ENCODE measurements at regions not wholly inside any gene's neighbourhood (a gene's known extent, or its start where the extent isn't known, plus 50 kb on each side); places are given as distances from the start of the nearest gene placed in this dataset.

DNA sequence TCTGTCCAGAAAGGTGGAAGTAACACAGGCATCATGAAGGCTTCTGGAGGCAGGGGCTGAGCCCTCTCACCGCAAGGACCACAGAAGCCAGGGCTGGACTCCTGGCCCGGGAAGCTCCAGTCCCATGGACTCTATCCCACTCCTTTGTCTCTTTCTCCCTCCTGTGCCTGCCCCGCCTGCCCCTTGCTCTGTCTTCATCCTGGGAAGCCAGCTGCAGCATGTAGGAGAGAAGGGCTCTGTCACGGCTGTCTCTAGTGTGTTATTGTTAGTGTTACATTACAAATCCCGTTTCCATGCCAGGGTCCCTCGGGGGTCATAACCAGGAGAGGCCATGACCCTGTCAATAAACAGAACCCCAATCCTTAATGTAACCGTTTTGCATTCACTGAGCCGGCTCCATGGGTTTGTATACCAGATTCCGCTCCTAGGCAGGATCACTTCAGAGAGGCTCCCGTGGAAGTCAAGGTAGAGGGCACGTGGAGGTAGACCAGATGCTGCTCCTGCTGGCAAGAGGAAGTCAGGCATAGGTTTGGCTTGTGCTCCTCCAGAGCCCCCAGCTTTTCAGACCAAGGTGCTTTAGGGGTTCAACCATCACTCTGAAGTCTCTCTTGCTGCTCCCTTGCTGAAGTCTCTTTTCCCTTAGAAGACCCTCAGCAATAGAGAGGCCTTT is 293.2 kb downstream of the ETS1 start:
- H3K4me3 Mint-ChIP-seq, result no peak overlapping the region
- peak overlapping the region; percentile 96 for H3K27ac Mint-ChIP-seq
- H3K36me3 Mint-ChIP-seq (ENCODE audit: low read depth), result peaks cover 6% of the 10 kb centered on the region
- intact Hi-C loops (cut with micrococcal nuclease), result no loop called here
- CTCF ChIA-PET, result interaction anchor here (0.6 to 1.5 kb wide), 6 partner anchors 129 to 338 kb away, joined by 3 to 5 read pairs (median 3); no protein-coding TSS in a partner anchor
- DNase-seq, result peak; percentile 44
- no peaks in the 10 kb centered on the region for H3K27me3 Mint-ChIP-seq (ENCODE audit: low read depth)
- H3K9me3 Mint-ChIP-seq, result no peaks in the 10 kb centered on the region
- H3K4me1 Mint-ChIP-seq (ENCODE audit: low read depth), result peaks cover 96% of the 10 kb centered on the region

GRCh38 chr11:128291835-128292234 is 295.5 kb downstream of the ETS1 start:
- H3K9me3 Mint-ChIP-seq, result no peaks in the 10 kb centered on the region
- peaks cover 96% of the 10 kb centered on the region for H3K4me1 Mint-ChIP-seq (ENCODE audit: low read depth)
- H3K27me3 Mint-ChIP-seq (ENCODE audit: low read depth), result no peaks in the 10 kb centered on the region
- H3K27ac Mint-ChIP-seq, result peak overlapping the region; percentile 96
- intact Hi-C loops (cut with micrococcal nuclease), result loop anchor here (2.0 kb wide), 1 partner anchor 119 kb away; no protein-coding TSS in a partner anchor
- CTCF ChIA-PET, result interaction anchor here (0.6 to 9.1 kb wide), 8 partner anchors 10 to 339 kb away, joined by 4 to 133 read pairs (median 14); no protein-coding TSS in a partner anchor
- peak; percentile 69 for DNase-seq
- H3K36me3 Mint-ChIP-seq (ENCODE audit: low read depth), result peaks cover 6% of the 10 kb centered on the region
- H3K4me3 Mint-ChIP-seq, result peak overlapping the region; percentile 87

DNA sequence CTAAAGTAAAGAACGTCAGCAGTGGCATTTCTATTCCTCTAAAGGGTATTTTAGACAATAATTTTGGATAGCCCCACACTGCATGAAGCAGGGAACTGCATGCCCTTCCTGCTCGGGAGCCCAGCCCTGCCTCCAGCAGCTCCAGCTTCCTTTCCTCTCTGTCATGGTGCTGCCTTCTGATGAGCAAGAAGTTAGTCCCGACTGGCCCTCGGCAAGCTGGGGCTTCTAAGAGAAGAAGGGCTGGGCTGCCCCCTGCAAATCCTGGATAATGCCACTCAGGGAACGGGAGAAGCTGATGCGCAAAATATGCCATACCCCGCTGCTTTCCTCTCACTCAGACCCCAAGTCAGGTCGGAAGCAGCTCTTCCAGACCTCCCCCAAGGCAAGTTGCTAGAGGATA is 296.4 kb downstream of the ETS1 start:
- Mint-ChIP-seq H3K9me3 (no peaks in the 10 kb centered on the region), H3K27ac (peak overlapping the region; percentile 96), H3K4me3 (peak overlapping the region; percentile 87), H3K36me3 (ENCODE audit: low read depth) (peaks cover 6% of the 10 kb centered on the region), H3K27me3 (ENCODE audit: low read depth) (no peaks in the 10 kb centered on the region), H3K4me1 (ENCODE audit: low read depth) (peaks cover 97% of the 10 kb centered on the region)
- no peak for DNase-seq
- CTCF ChIA-PET, result interaction anchor here (0.5 to 9.1 kb wide), 34 partner anchors 11 to 340 kb away, joined by 3 to 133 read pairs (median 5); no protein-coding TSS in a partner anchor
- intact Hi-C loops (cut with micrococcal nuclease), result loop anchor here (2.0 kb wide), 1 partner anchor 118 kb away; no protein-coding TSS in a partner anchor

DNA sequence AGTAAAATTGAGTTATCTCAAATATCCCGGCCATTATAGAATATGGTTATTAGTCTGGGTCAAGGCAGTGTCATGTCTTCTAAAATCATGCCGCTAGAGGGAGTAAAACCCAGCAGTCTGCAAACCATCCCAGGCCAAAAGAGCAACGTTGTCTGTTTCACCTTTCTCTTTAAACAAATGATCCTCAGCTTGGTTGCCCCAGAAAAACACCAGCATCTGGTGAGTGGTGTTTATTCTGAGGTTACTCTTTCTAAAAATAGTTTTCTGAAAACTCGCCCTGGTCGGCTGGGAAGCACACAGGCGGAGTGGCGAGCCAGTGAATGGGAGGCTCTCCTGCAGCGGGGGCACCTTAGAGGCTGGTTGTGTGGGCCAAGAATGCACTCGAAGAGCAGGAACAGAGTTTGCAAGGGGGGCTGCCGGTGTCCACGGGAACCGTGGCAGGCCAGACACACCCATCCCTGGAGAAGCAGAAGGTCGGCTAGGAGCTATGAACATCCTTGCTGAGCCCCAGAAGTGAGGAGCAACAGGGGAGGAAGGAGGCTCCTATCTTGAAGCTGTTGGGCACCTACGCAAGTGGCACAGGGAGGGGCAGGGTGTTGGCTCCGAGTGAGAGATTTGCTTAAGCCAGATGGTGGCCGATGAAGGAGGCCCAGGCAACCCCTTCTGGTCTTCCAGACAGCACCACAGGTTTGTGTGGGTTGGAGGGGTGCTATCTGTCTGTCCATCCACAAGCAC is 297.1 kb downstream of the ETS1 start:
- Mint-ChIP-seq H3K27ac (peak overlapping the region; percentile 96), H3K4me3 (peak overlapping the region; percentile 87), H3K27me3 (ENCODE audit: low read depth) (no peaks in the 10 kb centered on the region), H3K4me1 (ENCODE audit: low read depth) (peaks cover 98% of the 10 kb centered on the region), H3K9me3 (no peaks in the 10 kb centered on the region), H3K36me3 (ENCODE audit: low read depth) (peaks cover 5% of the 10 kb centered on the region)
- CTCF ChIA-PET, result interaction anchor here (0.6 to 9.1 kb wide), 41 partner anchors 12 to 541 kb away, joined by 3 to 133 read pairs (median 5); no protein-coding TSS in a partner anchor
- DNase-seq, result peak; percentile 83
- intact Hi-C loops (cut with micrococcal nuclease), result loop anchor here (1.0 to 2.0 kb wide), 11 partner anchors 12 to 467 kb away; no protein-coding TSS in a partner anchor

- Mint-ChIP-seq H3K36me3 (ENCODE audit: low read depth) (peaks cover 2% of the 10 kb centered on the region), H3K27ac (peak overlapping the region; percentile 96), H3K27me3 (ENCODE audit: low read depth) (no peaks in the 10 kb centered on the region), H3K9me3 (no peaks in the 10 kb centered on the region), H3K4me1 (ENCODE audit: low read depth) (peaks cover 96% of the 10 kb centered on the region), H3K4me3 (no peak overlapping the region)
- intact Hi-C loops (cut with micrococcal nuclease), result loop anchor here (1.0 to 5.0 kb wide), 13 partner anchors 50 to 541 kb away; partner anchors contain the start of gene FLI1
- peak; percentile 75 for DNase-seq
- CTCF ChIA-PET, result interaction anchor here (0.6 to 9.1 kb wide), 24 partner anchors 9 to 542 kb away, joined by 3 to 133 read pairs (median 4); no protein-coding TSS in a partner anchor
These were observed 298.3 kb downstream of the ETS1 start for GRCh38 chr11:128289048-128289447.

GRCh38 chr11:128288368-128288767 is 299.0 kb downstream of the ETS1 start:
- CTCF ChIA-PET, result interaction anchor here (0.6 to 9.1 kb wide), 10 partner anchors 8 to 342 kb away, joined by 3 to 133 read pairs (median 4); no protein-coding TSS in a partner anchor
- DNase-seq, result peak; percentile 46
- Mint-ChIP-seq H3K9me3 (no peaks in the 10 kb centered on the region), H3K27me3 (ENCODE audit: low read depth) (no peaks in the 10 kb centered on the region), H3K4me1 (ENCODE audit: low read depth) (peaks cover 89% of the 10 kb centered on the region), H3K4me3 (no peak overlapping the region), H3K27ac (peak overlapping the region; percentile 96), H3K36me3 (ENCODE audit: low read depth) (no peaks in the 10 kb centered on the region)
- intact Hi-C loops (cut with micrococcal nuclease), result loop anchor here (2.0 to 5.0 kb wide), 4 partner anchors 236 to 429 kb away; partner anchors contain the start of gene FLI1

- Mint-ChIP-seq H3K27ac (peak overlapping the region; percentile 65), H3K36me3 (ENCODE audit: low read depth) (no peaks in the 10 kb centered on the region), H3K4me3 (peak overlapping the region; percentile 10), H3K9me3 (no peaks in the 10 kb centered on the region), H3K27me3 (ENCODE audit: low read depth) (no peaks in the 10 kb centered on the region), H3K4me1 (ENCODE audit: low read depth) (peaks cover 64% of the 10 kb centered on the region)
- CTCF ChIA-PET, result interaction anchor here (0.6 to 9.1 kb wide), 5 partner anchors 11 to 345 kb away, joined by 3 to 133 read pairs (median 4); no protein-coding TSS in a partner anchor
- intact Hi-C loops (cut with micrococcal nuclease), result loop anchor here (5.0 kb wide), 2 partner anchors 233 to 432 kb away; no protein-coding TSS in a partner anchor
- no peak for DNase-seq
These were observed 302.0 kb downstream of the ETS1 start for GRCh38 chr11:128285321-128285720.

DNA sequence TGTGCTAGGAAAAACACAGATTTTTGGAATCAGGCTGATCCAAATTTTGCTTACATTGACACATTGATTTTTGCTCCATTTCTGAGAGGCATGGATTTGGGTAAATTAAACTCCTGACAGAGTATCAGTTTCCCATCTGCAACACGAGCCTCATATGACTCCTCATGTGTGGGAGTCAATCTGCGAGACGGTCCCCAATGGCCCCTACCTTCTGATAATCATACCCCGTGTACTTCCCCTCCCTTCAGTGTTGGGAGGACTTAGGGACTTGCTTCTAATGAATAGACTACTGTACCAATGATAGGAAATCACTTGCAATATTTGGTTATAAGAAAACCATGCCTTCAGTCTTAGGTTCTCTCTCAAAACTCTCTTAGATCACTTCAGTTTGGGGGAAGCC is 302.7 kb downstream of the ETS1 start:
- Mint-ChIP-seq H3K4me3 (peak overlapping the region; percentile 10), H3K27me3 (ENCODE audit: low read depth) (no peaks in the 10 kb centered on the region), H3K4me1 (ENCODE audit: low read depth) (peaks cover 57% of the 10 kb centered on the region), H3K27ac (peak overlapping the region; percentile 65), H3K36me3 (ENCODE audit: low read depth) (no peaks in the 10 kb centered on the region), H3K9me3 (no peaks in the 10 kb centered on the region)
- intact Hi-C loops (cut with micrococcal nuclease), result loop anchor here (5.0 kb wide), 2 partner anchors 232 to 433 kb away; no protein-coding TSS in a partner anchor
- CTCF ChIA-PET, result interaction anchor here (0.6 to 9.1 kb wide), 6 partner anchors 10 to 346 kb away, joined by 3 to 133 read pairs (median 4); no protein-coding TSS in a partner anchor
- DNase-seq, result peak; percentile 40

- intact Hi-C loops (cut with micrococcal nuclease), result no loop called here
- Mint-ChIP-seq H3K36me3 (ENCODE audit: low read depth) (no peaks in the 10 kb centered on the region), H3K4me1 (ENCODE audit: low read depth) (peaks cover 46% of the 10 kb centered on the region), H3K4me3 (no peak overlapping the region), H3K27me3 (ENCODE audit: low read depth) (no peaks in the 10 kb centered on the region), H3K9me3 (no peaks in the 10 kb centered on the region), H3K27ac (no peak overlapping the region)
- no peak for DNase-seq
- CTCF ChIA-PET, result interaction anchor here (0.6 to 9.1 kb wide), 8 partner anchors 50 to 347 kb away, joined by 3 to 133 read pairs (median 4); no protein-coding TSS in a partner anchor
These were observed 303.9 kb downstream of the ETS1 start for GRCh38 chr11:128283451-128283850.

DNA sequence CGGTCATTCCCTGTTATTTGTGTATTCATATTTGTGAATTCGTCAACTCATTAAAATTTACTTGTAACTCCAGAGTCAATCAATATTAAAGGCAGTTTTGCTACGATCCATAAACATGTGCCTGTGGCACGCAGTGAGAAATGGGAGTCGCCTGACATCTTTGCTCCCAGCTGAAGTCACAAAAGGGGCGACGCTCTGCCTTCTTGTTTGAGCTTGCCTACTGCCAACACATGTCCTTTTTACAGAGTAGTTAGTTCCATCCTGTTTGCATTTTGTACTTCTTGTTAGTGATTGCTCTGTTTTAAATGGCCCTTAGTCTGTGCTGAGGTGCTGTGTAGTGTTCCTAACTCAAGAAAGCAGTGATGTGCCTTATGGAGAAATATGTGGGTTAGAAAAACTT is 305.3 kb downstream of the ETS1 start:
- no peak overlapping the region for H3K4me3 Mint-ChIP-seq
- no peaks in the 10 kb centered on the region for H3K27me3 Mint-ChIP-seq (ENCODE audit: low read depth)

GRCh38 chr11:128279866-128280265 is 307.5 kb downstream of the ETS1 start:
- peaks cover 10% of the 10 kb centered on the region for H3K4me1 Mint-ChIP-seq (ENCODE audit: low read depth)
- H3K27me3 Mint-ChIP-seq (ENCODE audit: low read depth), result no peaks in the 10 kb centered on the region
- H3K9me3 Mint-ChIP-seq, result no peaks in the 10 kb centered on the region
- no peak overlapping the region for H3K4me3 Mint-ChIP-seq
- no peak overlapping the region for H3K27ac Mint-ChIP-seq
- no peaks in the 10 kb centered on the region for H3K36me3 Mint-ChIP-seq (ENCODE audit: low read depth)
- no peak for DNase-seq
- intact Hi-C loops (cut with micrococcal nuclease), result no loop called here
- CTCF ChIA-PET, result interaction anchor here (0.6 kb wide), 3 partner anchors 72 to 352 kb away, joined by 3 to 6 read pairs (median 3); no protein-coding TSS in a partner anchor

More for the DNA sequence above, 305.3 kb downstream of the ETS1 start:
- intact Hi-C loops (cut with micrococcal nuclease), result no loop called here
- H3K27ac Mint-ChIP-seq, result no peak overlapping the region
- H3K4me1 Mint-ChIP-seq (ENCODE audit: low read depth), result peaks cover 32% of the 10 kb centered on the region
- DNase-seq, result no peak
- CTCF ChIA-PET, result interaction anchor here (1.3 kb wide), 2 partner anchors 11 to 124 kb away, joined by 3 to 5 read pairs; no protein-coding TSS in a partner anchor
- no peaks in the 10 kb centered on the region for H3K36me3 Mint-ChIP-seq (ENCODE audit: low read depth)
- no peaks in the 10 kb centered on the region for H3K9me3 Mint-ChIP-seq

Measured in activated naive CD4-positive, alpha-beta T cell treated with anti-CD3 and anti-CD28 coated beads for 36 hours (primary cell).